HG02798 (cell line): ENCODE measurements at regions not wholly inside any gene's neighbourhood (a gene's known extent, or its start where the extent isn't known, plus 50 kb on each side); places are given as distances from the start of the nearest gene placed in this dataset.

Experiments used
- ATAC-seq: cut with Tn5 transposase; IDR thresholded peaks from one replicate; pipeline ENCODE4 v1.9.1; 2021; ENCODE audit warnings: mild to moderate bottlenecking; ENCODE audit not compliant: unreplicated experiment, poor library complexity

GRCh38 chr4:120440730-120441129, 374.1 kb upstream of the MAD2L1 start:
- no peak for ATAC-seq

- ATAC-seq = no peak
Observed at GRCh38 chr4:120435179-120435578, 368.5 kb upstream of the MAD2L1 start.

- no peak for ATAC-seq
Observed at GRCh38 chr4:120434756-120435155, 368.1 kb upstream of the MAD2L1 start.

GRCh38 chr4:120432301-120432860, 365.7 kb upstream of the MAD2L1 start:
- no peak for ATAC-seq

GRCh38 chr4:120431180-120431579, 364.5 kb upstream of the MAD2L1 start:
- no peak for ATAC-seq

GRCh38 chr4:120418146-120418545, 351.5 kb upstream of the MAD2L1 start:
- no peak for ATAC-seq

GRCh38 chr4:120415896-120416295, 349.2 kb upstream of the MAD2L1 start:
- ATAC-seq = no peak

- ATAC-seq = no peak
Observed at GRCh38 chr4:120406960-120407359, 340.3 kb upstream of the MAD2L1 start.

- no peak for ATAC-seq
Observed at GRCh38 chr4:120403296-120403695, 336.6 kb upstream of the MAD2L1 start.

- ATAC-seq = no peak
Observed at GRCh38 chr4:120400441-120400840, 333.8 kb upstream of the MAD2L1 start.

- ATAC-seq = no peak
Observed at GRCh38 chr4:120399826-120400225, 333.2 kb upstream of the MAD2L1 start.

GRCh38 chr4:120395746-120396145, 329.1 kb upstream of the MAD2L1 start:
- ATAC-seq = no peak

- no peak for ATAC-seq
Observed at GRCh38 chr4:120355881-120356280, 289.2 kb upstream of the MAD2L1 start.

GRCh38 chr4:120354381-120354780, 287.7 kb upstream of the MAD2L1 start:
- ATAC-seq = no peak

- ATAC-seq = no peak
Observed at GRCh38 chr4:120353235-120353634, 286.6 kb upstream of the MAD2L1 start.

GRCh38 chr4:120352739-120353138, 286.1 kb upstream of the MAD2L1 start:
- ATAC-seq = no peak

- ATAC-seq = no peak
Observed at GRCh38 chr4:120348948-120349347, 282.3 kb upstream of the MAD2L1 start.

- no peak for ATAC-seq
Observed at GRCh38 chr4:120348521-120348920, 281.9 kb upstream of the MAD2L1 start.

GRCh38 chr4:120331486-120332370, 265.1 kb upstream of the MAD2L1 start:
- ATAC-seq = peak; percentile 43

GRCh38 chr4:120329386-120329785, 262.7 kb upstream of the MAD2L1 start:
- ATAC-seq = no peak

- no peak for ATAC-seq
Observed at GRCh38 chr4:120327276-120327675, 260.6 kb upstream of the MAD2L1 start.
